NCI-H2227 (cell line): ENCODE measurements at regions not wholly inside any gene's neighbourhood (a gene's known extent, or its start where the extent isn't known, plus 50 kb on each side); places are given as distances from the start of the nearest gene placed in this dataset.
"Not testable (repeated sequence)": the region's sequence is repeated elsewhere in the genome, so short reads cannot be mapped to it uniquely, and the experiment has no call there.

Experiments
- DNase-seq: peaks from one replicate; lab custom pipeline; 2025; ENCODE audit not compliant: unreplicated experiment; lab: John Stamatoyannopoulos, UW

DNA sequence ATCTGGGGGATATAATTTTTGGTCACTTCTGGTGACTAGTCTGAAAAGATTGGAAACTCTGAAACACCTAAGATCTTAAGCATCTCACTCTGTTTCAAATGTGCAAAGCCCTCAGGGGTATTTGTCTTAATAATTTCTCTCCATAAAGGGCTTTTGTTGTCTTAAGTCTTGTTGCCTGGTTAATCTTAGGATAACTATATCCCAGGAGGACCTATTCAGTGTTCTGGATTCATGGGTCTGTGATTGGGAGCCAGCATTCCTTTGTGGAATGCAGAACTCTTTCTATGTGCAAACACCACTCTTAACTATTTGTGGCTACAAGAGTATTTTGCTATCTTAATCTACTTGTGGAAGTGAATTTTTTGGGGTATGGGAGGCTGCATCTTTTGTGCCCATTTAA lies 1573.0 kb upstream of the PRMT6 start:
- DNase-seq = no peak

DNA sequence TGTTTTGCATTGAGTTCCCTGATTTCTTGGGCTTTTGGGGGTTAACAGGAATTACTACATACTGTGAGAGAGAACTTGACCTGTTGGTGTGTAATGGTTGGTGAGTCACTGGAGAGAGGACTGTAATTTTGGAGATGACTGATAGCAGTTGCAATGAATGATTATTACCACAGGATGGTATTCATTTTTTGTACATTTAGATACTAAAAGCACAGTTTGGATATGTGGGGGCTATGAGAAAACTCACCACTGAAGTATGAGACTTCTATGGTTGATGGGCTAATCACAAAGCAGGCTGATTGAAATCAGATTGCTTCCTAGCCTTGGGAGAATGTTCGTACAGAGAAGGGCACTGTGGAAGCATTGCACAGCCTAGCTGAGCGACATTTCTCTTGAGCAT lies 1571.3 kb upstream of the PRMT6 start:
- DNase-seq = no peak

DNA sequence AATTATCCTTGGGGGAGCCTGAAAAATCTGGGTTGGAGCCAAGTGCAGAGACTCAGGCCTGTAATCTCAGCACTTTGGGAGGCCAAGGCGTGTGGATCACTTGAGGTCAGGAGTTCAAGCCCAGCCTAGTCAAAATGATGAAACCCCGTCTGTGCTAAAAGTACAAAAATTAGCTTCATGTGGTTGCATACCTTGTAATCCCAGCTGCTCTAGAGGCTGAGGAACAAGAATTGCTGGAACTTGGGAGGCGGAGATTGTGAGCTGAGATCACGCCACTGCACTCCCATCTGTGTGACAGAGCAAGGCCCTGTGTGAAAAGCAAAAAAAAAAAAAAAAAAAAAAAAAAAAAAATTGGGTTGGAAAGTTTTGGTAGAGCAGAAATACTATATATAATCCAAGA lies 1563.6 kb upstream of the PRMT6 start:
- DNase-seq = no peak

DNA sequence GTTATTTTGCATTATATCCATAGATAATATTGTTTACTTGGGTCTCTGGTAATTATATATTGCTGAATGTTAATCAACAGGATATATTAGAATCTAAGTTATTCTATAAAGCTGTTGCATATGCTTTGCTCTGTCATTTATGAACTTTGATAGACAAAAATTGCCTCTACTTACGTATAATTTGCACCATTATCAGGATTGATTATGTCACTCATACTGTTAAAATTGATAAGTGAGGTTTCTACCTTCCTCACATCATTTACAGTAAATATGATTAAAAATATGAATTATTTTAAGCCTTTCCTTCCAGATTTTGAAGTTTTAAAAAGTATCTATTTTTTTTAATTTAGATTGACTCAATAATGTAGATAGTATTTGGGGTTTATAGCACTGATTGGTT lies 1540.4 kb upstream of the PRMT6 start:
- DNase-seq = no peak

DNA sequence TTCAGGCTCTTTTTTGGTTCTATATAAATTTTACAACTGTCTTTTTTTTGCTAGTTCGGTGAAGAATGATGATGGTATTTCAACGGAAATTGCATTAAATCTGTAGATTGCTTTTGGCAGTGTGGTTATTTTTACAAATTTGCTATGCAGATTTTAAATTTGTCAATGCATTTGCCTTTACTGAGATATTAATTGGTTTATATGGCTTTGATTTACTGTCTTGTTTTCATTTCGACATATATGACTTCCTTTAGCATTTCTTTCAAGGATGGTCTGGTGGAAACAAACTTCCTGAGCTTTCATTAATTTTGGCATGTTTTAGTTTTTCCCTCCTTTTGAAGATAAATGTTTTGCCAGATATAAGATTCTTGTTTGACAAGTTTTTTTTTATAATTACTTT lies 1522.5 kb upstream of the PRMT6 start:
- DNase-seq = no peak

DNA sequence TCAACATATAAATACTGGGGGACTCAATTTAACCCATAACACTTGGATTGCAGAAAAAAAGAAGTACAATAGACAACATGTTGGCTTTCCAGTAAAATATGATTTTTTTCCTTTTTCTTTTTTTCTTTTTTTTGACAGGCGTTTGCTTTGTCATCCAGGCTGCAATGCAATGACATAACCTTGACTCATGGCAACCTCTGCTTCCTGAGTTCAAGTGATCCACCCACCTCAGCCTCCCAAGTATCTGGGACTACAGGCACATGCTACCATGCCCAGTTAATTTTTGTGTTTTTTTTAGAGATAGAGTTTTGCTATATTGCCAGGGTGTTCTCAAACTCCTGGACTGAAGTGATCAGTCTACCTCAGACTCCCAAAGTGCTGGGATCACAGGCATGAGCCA lies 1512.0 kb upstream of the PRMT6 start:
- no peak for DNase-seq

DNA sequence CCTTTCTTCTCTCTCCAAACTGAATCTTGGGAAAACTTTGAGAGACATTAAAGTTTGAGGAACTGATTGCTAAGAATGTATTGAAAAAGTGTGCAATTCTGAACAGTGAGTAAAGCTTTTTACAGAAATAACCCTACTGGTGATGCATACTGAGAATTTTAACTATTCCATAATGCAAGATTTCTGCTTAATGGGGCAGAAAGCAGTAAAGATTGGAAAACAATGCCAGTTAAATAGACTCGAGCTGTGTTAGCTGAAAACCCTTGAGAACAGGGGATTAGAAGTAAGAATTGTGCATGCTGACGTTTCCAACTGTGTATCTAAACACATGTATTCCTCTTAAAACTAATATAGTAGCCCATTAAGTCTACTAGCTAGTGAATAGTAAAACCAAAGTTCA lies 1500.2 kb upstream of the PRMT6 start:
- DNase-seq = no peak

DNA sequence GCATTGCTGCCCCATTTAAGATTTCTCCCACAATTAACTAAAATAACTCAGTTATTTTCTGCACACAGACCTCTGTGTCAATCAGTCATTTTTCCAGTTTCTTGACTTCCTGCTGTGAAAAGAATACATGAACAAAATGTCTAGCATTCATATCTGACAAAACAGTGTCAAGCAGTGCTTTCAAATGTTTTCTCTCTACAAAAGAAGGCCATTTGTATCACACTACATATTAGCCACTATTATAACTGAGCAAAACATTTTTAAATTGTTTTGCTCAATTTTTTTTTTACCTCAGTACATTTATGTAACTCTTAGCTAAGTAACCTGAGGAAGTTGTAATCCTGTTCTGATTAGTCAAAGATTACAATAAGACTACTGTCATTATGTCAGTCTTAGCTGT lies 1498.5 kb upstream of the PRMT6 start:
- DNase-seq = no peak

DNA sequence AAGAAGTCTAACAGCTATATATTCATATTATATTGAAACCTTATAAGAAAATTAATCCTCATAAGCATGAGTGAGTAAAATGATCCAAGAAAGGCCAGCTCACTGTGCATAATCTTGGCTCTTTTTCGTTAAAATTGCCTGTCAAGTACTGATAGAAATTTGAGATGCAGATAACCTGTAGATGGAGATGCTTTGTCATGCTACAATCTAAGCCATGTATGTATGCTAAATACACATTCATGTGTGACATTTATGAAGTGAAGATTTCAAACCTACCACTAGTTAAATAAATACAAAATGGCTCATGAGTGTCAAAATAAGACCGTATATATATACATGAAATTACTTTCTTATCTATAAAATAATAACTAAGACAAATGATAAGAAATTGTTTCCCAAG lies 1491.5 kb upstream of the PRMT6 start:
- DNase-seq = no peak

DNA sequence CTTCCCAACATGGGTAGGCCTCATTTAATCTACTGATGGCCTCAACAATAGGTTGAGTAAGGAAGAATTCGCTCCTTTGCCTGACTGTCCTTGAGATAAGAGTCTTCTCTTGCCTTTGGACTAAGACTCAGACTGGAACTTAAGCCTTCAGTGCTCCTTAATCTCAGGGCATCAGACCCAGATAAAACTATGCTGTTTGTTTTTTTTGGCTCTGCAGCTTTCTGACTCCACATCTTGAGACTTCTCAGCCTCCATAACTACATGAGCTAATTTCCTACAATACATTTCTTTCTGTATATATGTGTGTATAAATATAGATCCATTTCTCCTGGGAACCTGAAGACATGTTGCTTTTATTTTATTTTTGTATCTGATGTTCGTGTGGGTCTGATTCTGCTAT lies 1470.7 kb upstream of the PRMT6 start:
- no peak for DNase-seq

DNA sequence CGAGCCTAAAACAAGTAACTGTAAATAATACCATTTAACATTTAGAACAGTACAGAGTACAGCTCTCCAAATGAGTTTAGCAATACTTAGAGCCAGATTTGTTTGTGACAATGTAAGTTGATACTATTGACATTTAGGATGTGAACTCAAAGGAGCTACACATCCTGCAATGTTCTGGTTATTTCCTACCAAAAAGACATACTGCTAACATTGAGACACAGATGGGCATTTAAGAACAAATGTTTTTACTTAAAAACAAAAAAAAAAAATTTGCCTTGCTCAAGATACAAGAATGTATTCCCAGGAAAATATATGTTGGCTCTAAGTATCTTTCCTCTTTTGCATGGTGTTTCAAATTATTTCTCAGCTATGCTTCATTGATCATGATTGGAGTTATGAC lies 1464.8 kb upstream of the PRMT6 start:
- no peak for DNase-seq

DNA sequence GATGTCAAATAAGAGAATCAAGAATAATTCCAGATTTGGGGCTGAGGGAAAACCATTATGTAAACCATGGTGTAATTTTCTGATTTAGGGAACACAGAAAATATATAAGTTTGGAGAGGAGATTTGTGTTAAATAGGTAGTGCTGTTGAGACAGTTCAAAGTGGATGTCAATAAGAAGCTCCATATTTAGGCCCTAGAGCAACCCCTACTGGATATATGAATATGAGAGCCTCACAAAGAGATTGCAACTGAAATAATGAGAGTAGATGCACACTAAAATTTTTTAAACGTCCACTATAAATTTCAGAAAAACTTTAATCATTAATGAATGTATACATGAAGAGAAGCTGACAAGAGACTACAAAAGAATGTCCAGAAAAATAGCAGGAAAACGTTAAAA lies 1447.8 kb upstream of the PRMT6 start:
- no peak for DNase-seq

DNA sequence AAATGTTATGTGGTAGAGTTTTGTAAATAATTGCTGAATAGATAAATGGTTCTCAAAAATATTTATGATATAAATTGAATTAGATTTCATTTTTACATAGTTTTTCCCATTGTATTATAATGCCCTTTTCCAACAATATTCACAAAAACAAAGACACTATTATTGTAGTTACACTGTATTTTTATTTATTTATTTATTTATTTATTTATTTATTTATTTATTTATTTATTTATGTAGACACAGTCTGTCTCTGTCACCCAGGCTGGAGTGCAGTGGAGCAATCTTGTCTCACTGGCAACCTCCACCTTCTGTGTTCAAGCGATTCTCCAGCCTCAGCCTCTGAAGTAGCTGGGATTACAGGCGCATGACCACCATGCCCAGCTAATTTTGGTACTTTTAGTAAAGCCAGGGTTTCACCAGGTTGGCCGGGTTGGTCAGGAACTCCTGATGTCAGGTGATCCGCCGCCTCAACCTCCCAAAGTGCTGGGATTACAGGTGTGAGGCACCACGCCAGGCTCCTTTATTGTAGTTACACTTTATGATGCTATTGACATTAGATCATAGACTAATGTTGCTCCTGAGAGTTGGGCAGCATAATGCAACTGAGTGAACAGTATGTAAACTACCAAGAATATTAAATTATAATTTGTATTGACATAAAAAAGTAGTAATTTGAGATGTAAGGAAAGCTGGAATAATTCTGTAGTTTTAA lies 1430.0 kb upstream of the PRMT6 start:
- DNase-seq = no peak

DNA sequence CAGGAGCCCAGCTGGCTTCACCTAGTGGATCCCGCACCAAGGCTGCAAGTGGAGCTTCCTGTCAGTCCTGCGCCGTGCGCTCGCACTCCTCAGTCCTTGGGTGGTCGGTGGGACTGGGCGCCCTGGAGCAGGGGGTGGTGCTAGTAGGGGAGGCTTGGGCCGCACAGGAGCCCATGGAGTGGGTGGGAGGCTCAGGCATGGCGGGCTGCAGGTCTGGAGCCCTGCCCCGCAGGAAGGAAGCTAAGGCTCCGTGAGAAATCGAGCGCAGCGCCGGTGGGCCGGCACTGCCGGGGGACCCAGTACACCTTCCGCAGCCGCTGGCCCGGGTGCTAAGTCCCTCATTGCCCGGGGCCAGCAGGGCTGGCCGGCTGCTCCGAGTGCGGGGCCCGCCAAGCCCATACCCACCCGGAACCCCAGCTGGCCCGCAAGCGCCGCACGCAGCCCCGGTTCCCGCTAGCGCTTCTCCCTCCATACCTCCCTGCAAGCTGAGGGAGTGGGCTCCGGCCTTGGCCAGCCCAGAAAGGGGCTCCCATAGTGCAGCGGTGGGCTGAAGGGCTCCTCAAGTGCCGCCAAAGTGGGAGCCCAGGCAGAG lies 1425.2 kb upstream of the PRMT6 start:
- not testable (repeated sequence) for DNase-seq

DNA sequence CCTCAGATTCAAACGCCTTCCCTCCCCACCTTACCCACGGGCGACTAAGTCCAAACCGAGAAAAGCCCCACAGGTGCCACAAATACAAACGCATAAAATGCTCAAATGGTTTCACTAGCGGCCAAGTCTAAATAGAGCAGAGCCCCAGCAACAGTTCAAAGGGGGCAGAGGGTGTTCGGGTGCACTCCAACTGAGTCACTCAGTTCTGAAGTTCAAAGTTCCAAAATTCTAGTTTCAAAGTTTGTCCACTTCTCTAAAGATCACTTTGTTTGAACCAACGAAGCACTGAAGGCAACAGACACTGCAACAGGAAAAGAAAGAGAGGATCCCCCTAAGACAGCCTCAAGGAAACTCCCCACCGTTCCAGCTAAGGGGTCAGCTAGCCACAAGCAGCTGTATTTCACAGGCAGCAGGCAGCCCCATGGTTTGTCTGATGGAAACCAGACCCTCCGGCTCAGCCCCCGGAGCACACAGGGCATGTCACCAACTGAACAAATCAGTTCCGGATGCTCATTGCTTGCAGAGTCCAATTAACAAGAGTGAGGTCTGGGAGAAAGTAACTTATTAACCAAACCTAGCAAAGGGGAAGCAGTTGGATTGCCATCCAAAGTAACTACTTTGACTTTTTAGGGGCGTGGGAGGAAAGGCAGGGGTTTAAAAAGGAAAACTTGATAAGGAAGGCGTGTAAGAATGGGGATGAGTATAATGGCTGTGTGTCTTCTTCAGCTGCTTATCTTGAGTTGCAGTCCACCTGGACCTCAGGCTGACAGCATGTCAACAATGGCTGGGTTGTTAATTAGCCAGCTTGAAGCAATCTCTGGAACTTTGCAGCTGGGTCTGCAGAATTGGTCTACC lies 1423.9 kb upstream of the PRMT6 start:
- DNase-seq = no peak

DNA sequence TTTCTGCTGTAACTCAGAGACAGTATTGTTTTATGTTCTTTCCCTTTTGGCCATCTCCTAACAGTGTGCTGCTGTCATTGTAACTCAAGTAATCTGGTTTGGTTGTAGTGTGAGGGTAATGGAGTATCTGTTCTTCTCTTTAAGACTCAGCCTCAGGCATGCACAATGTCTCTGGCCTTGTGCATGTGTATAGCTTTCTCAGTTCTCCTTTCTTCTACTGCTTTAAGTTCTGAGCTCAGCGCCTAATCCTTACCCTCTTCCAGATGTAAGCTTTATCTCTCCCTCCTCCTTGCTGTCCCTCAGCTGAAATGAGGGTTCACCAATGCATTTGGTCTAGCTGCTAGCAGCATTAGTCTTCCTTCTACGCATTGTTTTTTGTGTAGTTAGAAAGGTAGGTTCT lies 1420.4 kb upstream of the PRMT6 start:
- no peak for DNase-seq

DNA sequence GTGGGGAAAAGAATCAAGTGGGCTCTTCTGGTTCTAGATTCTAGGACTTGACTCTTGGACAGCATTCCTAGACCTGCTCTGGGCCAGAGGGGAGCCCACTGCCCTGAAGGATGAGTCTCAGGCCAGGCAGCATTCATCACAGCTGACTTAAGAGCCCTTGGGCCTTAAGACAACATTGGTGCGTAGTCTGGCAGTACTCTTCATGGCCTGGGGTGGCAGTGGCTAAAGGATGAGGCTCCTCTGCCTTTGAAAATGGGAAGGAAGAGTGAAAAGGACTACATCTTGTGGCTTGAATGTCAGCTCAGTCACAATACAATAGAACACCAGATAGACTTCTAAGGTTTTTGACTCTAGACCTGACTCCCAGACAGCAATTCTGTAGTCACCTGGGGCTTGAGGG lies 1415.1 kb upstream of the PRMT6 start:
- DNase-seq = no peak

DNA sequence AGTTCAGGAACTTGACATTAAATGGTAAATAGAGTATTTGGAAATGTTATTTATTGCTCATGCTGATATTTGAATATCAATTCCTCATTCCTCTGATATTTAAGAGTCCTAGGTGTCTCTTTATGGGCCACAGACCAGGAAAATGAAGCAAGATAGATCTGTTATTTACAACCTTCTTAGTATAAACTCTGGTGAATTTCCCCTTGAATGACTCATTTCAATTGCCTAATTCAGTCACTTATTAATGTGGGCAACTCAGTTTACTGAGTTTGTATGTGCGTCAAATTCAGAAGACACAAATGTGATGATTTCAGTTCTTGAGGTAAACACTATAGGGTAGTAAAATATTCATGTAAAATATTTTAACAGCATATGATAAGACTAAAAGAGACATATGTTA lies 1404.4 kb upstream of the PRMT6 start:
- DNase-seq = no peak

DNA sequence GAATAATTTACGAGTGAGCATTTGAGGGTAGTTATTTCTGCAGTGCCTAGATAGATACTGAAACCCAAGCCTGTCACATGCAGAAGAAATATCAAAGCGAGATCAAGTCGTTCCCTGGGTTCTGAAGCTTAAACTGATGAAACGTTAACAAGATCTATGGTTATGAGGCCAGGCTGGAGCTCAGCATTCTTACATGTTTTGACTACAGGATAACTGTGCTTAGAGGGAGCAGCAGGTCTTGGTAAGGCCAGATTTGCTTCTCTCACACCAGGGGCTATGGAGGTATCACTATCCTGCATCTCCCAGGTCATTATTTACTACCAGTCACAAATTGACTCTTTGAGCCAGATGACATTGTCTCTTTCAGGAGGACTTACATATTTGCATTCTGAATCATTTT lies 1401.4 kb upstream of the PRMT6 start:
- DNase-seq = no peak

DNA sequence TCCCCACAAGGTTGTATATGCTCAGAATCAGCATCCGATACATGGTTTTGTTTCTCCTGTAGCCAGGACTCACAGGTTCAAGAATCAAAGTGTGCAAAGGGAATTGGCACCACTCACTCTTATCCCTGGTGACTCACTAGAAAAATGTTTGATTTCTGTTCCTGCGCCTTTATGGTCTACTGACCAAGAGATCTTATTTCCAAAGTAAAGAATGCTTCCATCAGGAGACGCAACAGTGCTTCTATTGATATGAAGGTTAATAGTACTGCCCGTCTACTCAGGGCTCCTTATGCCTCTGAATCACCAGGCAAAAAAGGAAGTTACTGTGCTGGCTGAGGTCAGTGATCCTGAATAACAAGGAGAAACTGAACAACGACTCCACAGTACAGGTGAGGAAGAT lies 1392.0 kb upstream of the PRMT6 start:
- DNase-seq = no peak

DNA sequence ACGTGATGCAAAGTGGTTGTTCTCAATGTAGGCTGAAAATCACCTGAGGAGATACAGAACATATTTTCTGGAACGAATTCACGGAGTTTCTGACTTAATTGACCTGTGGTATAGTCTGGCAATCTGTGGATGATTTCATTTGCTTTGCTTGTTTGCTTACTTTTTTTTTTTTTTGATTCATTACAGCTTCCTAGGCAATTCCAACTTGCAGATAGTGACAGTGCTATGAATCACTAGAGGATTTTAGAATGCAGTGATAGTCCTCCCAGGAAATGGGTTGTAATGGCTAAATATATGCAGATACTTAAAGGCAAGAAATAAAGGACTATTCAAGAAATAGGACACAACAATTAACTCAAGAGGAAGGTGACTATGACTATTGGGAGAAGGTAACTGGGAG lies 1378.1 kb upstream of the PRMT6 start:
- DNase-seq = no peak

DNA sequence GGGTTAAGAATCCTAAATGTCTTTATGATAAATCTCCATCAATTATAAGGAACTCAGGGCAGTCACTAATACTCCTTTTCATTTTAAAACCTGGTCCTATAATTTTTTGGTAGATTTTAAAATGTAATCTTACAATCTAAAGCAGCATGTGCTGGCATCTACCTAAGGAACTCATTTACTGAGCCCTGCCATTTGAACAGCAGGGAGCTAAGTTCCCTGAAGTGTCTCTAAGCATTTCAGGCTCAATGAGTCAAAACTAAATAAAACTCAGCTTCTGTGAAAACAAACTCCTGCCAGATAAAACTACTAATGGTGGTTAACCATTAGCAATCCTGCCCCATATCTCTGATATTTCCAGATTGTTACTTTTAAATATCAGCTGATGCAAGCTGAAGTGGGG lies 1371.8 kb upstream of the PRMT6 start:
- no peak for DNase-seq
